Thyroid gland (tissue), 4 donors: ENCODE measurements at regions not wholly inside any gene's neighbourhood (a gene's known extent, or its start where the extent isn't known, plus 50 kb on each side); places are given as distances from the start of the nearest gene placed in this dataset.

Experiments used
- DNase-seq, 2 donors: peaks; one replicate each; pipeline ENCODE4 v3.0.0-alpha.2; 2019
- H3K27ac ChIP-seq, 3 donors: fragments of 200-600 bp; sonication (generic); 1 replicate in 2 of 3; 2 replicates in 1 of 3; pipeline ENCODE4 v1.5.1; 2016 to 2019; ENCODE audit warnings: mild to moderate bottlenecking in 1 of 3, moderate library complexity in 1 of 3
- H3K27me3 ChIP-seq: fragments of 200-600 bp; sonication (generic); one replicate; pipeline ENCODE4 v1.5.1; 2019
- H3K36me3 ChIP-seq, 2 donors: fragments of 200-600 bp; sonication (generic); one replicate each; pipeline ENCODE4 v1.5.1; 2016 to 2019
- H3K4me1 ChIP-seq, 2 donors: fragments of 200-600 bp; sonication (generic); one replicate each; pipeline ENCODE4 v1.5.1; 2017 to 2019
- H3K4me3 ChIP-seq, 3 donors: fragments of 200-600 bp; sonication (generic); replicated peaks in 1 of 3; 1 replicate in 2 of 3; 2 replicates in 1 of 3; pipeline ENCODE4 v1.5.1; 2016; ENCODE audit warnings: mild to moderate bottlenecking in 1 of 3
- H3K9me3 ChIP-seq: fragments of 200-600 bp; sonication (generic); one replicate; pipeline ENCODE4 v1.5.1; 2017
- POLR2A ChIP-seq, 2 donors: fragments of 450-650 bp; IDR thresholded peaks; one replicate each; pipeline ENCODE4 v1.6.1; 2017; ENCODE audit warnings: antibody characterized with exemption in 2 of 2, mild to moderate bottlenecking in 2 of 2, moderate library complexity in 1 of 2
- WGBS, 2 donors: methylation state at CpG; one replicate each; pipeline ENCODE4 v1.1.5; 2017; 5-methylcytosine and 5-hydroxymethylcytosine counted together
- intact Hi-C: fragments of 100-400 bp; cut with DNase I; formaldehyde crosslinking; loops from one replicate; pipeline ENCODE4 v1.15.1; 2023
- TF ChIP-seq, protein P1 (sequence below), 6 experiments: fragments of 200-600 bp in 3 of 6; fragments of 450-650 bp in 3 of 6; sonication (generic) in 3 of 6; IDR thresholded peaks; one replicate each; pipeline ENCODE4 v1.5.1; 2016 to 2019; ENCODE audit warnings: antibody characterized with exemption in 6 of 6, mild to moderate bottlenecking in 2 of 6, inconsistent platforms in 1 of 6, moderate library complexity in 1 of 6

DNA sequence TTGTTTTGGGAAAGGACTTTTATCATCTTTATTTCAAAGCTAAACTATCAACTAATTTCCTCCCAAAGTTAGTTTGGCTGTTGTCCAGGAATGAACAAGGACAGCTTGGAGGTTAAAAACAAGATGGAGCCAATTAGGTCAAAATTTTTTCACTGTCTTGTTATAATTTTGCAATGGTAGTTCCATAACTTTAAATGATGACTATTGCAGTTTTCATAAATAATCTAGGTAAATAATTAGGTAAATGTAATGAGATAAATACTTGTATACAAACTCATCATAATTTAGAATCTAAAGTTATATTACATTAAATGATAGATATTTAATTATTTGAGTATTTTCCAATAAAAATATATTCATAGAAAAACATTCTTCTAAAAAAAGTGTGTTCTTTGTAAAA is 68.3 kb upstream of the DAZL start:
- Histone ChIP-seq H3K4me3 (no peak overlapping the region), H3K36me3 (no peaks in the 10 kb centered on the region), H3K9me3 (no peaks in the 10 kb centered on the region), H3K4me1 (no peaks in the 10 kb centered on the region), H3K27ac (no peak overlapping the region), H3K27me3 (no peaks in the 10 kb centered on the region)
- intact Hi-C loops: no loop called here
- no peak for DNase-seq
- no peak for TF ChIP-seq POLR2A (IDR thresholded peaks at IDR 0.05)
- TF ChIP-seq, protein P1, sequence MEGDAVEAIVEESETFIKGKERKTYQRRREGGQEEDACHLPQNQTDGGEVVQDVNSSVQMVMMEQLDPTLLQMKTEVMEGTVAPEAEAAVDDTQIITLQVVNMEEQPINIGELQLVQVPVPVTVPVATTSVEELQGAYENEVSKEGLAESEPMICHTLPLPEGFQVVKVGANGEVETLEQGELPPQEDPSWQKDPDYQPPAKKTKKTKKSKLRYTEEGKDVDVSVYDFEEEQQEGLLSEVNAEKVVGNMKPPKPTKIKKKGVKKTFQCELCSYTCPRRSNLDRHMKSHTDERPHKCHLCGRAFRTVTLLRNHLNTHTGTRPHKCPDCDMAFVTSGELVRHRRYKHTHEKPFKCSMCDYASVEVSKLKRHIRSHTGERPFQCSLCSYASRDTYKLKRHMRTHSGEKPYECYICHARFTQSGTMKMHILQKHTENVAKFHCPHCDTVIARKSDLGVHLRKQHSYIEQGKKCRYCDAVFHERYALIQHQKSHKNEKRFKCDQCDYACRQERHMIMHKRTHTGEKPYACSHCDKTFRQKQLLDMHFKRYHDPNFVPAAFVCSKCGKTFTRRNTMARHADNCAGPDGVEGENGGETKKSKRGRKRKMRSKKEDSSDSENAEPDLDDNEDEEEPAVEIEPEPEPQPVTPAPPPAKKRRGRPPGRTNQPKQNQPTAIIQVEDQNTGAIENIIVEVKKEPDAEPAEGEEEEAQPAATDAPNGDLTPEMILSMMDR (IDR thresholded peaks at IDR 0.05): no peak

DNA sequence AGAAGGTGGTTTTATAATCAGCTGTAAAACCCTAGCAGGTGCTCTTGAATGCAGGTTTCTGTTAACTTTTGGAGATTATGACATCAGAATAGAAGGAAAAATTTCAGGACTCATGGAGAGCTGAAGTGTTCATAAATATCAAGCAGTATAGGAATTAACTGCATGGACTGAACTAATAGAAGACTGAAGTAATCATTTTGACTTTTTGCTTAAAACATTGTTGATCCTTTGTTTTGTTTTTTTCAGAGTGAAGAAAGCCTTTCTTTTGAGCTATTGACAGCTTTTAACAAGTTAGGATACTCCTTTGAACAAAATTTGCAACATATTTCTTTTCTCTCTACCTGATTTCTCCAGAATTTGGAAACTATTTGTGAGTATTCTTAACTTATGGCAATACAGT is 70.6 kb upstream of the DAZL start:
- Histone ChIP-seq H3K4me1 (no peaks in the 10 kb centered on the region), H3K9me3 (no peaks in the 10 kb centered on the region), H3K36me3 (no peaks in the 10 kb centered on the region), H3K27ac (no peak overlapping the region), H3K4me3 (no peak overlapping the region), H3K27me3 (no peaks in the 10 kb centered on the region)
- TF ChIP-seq, protein P1 (IDR thresholded peaks at IDR 0.05): no peak
- TF ChIP-seq POLR2A (IDR thresholded peaks at IDR 0.05): no peak
- intact Hi-C loops: no loop called here
- DNase-seq: no peak

DNA sequence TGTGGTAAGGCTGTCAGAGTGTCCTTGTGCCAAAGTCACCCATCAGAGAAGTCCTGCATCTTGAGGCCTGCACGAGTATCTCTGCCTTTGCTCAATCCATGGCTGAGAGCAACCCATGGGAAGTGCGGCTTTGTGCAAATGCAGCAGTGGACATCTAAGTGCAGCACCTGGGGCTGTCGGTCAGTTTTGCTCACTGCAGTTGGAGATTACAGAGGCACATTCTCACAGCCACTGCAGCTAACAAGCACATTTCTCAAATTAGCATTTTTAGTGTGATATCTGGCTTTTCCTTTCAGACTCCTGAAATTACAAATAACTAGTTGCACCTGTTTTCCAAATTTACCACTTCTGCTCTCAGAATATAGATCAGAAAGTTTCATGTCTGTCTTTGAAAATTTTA is 81.5 kb upstream of the DAZL start:
- H3K36me3 ChIP-seq: no peaks in the 10 kb centered on the region
- 85 to 89% methylated on average over 3 of the region's 3 CpGs for WGBS, 2 donors
- no peak for DNase-seq
- H3K9me3 ChIP-seq: no peaks in the 10 kb centered on the region
- no peak overlapping the region for H3K4me3 ChIP-seq
- no peak overlapping the region for H3K27ac ChIP-seq
- no peak for TF ChIP-seq POLR2A (IDR thresholded peaks at IDR 0.05)
- TF ChIP-seq, protein P1 (IDR thresholded peaks at IDR 0.05): no peak
- intact Hi-C loops: no loop called here
- no peaks in the 10 kb centered on the region for H3K4me1 ChIP-seq
- no peaks in the 10 kb centered on the region for H3K27me3 ChIP-seq

DNA sequence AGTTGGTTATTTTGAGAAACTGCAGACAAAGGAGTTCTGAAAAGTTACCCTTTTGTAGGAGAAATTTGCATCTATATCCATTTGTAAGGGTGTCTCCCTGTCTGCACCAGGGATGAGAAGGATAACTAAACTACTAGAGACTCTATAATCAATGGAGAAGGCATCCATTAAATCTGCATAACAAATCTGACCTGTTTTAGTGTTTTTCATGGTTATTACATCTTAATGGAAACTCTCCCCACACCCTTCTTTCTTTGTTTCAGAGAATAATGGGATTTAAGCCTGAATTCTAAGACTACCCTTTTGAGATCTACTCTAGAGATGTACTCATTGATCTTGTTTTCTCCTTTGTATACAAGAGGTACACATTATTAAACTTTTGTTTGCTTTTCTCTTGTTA is 82.0 kb upstream of the DAZL start:
- intact Hi-C loops: no loop called here
- Histone ChIP-seq H3K9me3 (no peaks in the 10 kb centered on the region), H3K27me3 (no peaks in the 10 kb centered on the region), H3K36me3 (no peaks in the 10 kb centered on the region), H3K4me3 (no peak overlapping the region), H3K4me1 (no peaks in the 10 kb centered on the region), H3K27ac (no peak overlapping the region)
- no peak for DNase-seq
- no peak for TF ChIP-seq POLR2A (IDR thresholded peaks at IDR 0.05)
- TF ChIP-seq, protein P1 (IDR thresholded peaks at IDR 0.05): no peak

DNA sequence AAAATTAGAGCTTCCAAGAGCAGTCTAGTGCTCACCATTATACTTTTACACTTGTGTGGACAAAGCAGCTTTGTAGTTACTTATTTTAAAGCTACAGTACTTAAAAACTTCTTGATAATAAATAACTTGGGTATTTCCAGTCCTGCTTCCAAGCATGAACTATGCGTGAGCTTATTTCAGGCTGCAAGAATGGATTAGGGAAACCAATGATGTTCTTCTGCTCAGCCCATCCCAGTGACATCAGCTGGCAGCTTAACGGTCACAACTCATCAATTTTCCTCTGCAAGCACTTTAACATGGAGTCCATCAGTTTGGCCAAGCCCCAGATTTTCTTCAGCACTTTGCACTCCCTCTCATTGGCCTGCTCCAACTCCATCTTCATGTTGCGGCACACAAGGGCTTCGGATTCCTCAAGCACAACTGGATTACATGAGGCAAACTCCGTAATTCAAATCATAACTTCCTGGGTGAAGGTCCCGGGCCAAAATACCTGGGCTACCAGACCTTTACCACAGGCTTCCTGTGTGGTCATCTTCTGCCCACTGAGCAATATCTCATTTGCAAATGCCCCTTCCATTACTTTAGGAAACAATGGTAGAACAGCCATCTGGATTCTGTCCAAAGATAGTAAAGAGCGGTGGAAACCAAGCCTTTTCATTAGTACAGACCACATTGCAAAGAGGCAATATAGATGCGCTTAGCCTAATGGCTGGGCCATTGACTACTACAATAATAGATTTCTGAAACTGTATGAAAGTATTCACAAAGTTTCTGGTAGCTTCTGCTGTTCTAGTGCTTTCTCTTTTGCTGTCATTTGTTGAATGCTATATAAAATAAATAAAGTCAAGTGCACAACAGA is 87.5 kb upstream of the DAZL start:
- 88 to 90% methylated on average over 8 of the region's 8 CpGs for WGBS, 2 donors

More for the DNA sequence above, 87.5 kb upstream of the DAZL start:
- no peaks in the 10 kb centered on the region for H3K27me3 ChIP-seq
- no peaks in the 10 kb centered on the region for H3K9me3 ChIP-seq
- no peaks in the 10 kb centered on the region for H3K4me1 ChIP-seq
- DNase-seq: no peak
- no peak overlapping the region for H3K4me3 ChIP-seq
- TF ChIP-seq POLR2A (IDR thresholded peaks at IDR 0.05): no peak
- TF ChIP-seq, protein P1 (IDR thresholded peaks at IDR 0.05): no peak
- intact Hi-C loops: no loop called here
- no peak overlapping the region for H3K27ac ChIP-seq
- no peaks in the 10 kb centered on the region for H3K36me3 ChIP-seq
